ENCODE measurements at regions not wholly inside any gene's neighbourhood (a gene's known extent, or its start where the extent isn't known, plus 50 kb on each side); places are given as distances from the start of the nearest gene placed in this dataset.

DNA sequence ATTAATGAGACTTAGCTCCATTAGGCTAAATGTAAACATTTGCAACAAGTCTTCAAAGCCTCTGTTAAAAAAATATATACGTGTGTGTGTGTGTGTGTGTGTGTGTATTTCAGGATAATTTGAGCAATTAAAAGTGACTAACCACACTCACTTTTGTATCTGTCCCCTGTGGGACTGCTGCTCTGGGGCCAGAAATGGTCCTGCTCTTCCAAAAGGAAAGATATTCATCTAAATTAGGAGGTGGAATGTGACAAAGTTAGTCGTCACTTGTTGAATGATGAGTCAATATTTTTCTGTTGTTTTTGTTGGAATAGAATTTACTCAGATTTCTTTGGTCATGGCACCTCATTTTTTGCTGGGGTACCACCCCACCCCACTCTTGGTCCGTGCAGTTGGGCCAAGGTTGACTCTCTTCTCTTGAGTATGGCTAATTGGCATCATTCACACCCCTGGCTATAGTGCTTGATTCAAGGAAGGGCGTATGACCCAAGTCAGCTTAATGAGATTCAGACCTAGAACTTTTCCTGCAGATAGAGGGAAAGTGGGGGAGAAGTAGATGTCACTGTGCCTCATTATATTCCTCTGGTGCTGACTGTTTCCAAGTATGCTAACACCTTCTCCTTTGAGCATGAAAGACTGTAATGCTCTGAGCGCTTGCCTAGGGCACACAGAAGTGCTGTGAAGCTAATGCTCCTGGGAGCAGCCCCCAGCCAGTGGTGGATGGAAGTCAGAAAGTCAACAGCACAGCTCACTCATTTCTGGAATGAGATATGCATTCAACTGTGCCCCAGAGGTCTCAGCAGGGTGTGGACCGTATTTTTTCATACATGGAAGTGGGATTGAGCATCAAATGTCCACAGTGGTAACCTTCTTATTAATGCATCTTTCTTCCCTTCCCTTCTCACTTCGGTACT is 577.0 kb upstream of the TBX3 start:
- no peak overlapping the region for H3K4me3 ChIP-seq (replicated peaks in 1 of 2; ENCODE audit: low read depth in 2 of 2, low read length in 2 of 2)
- TF ChIP-seq, protein P1, sequence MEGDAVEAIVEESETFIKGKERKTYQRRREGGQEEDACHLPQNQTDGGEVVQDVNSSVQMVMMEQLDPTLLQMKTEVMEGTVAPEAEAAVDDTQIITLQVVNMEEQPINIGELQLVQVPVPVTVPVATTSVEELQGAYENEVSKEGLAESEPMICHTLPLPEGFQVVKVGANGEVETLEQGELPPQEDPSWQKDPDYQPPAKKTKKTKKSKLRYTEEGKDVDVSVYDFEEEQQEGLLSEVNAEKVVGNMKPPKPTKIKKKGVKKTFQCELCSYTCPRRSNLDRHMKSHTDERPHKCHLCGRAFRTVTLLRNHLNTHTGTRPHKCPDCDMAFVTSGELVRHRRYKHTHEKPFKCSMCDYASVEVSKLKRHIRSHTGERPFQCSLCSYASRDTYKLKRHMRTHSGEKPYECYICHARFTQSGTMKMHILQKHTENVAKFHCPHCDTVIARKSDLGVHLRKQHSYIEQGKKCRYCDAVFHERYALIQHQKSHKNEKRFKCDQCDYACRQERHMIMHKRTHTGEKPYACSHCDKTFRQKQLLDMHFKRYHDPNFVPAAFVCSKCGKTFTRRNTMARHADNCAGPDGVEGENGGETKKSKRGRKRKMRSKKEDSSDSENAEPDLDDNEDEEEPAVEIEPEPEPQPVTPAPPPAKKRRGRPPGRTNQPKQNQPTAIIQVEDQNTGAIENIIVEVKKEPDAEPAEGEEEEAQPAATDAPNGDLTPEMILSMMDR (IDR thresholded peaks at IDR 0.05; ENCODE audit: low read depth, low read length): no peak
- DNase-seq (ENCODE audit: low read depth in 2 of 2): no peak

DNA sequence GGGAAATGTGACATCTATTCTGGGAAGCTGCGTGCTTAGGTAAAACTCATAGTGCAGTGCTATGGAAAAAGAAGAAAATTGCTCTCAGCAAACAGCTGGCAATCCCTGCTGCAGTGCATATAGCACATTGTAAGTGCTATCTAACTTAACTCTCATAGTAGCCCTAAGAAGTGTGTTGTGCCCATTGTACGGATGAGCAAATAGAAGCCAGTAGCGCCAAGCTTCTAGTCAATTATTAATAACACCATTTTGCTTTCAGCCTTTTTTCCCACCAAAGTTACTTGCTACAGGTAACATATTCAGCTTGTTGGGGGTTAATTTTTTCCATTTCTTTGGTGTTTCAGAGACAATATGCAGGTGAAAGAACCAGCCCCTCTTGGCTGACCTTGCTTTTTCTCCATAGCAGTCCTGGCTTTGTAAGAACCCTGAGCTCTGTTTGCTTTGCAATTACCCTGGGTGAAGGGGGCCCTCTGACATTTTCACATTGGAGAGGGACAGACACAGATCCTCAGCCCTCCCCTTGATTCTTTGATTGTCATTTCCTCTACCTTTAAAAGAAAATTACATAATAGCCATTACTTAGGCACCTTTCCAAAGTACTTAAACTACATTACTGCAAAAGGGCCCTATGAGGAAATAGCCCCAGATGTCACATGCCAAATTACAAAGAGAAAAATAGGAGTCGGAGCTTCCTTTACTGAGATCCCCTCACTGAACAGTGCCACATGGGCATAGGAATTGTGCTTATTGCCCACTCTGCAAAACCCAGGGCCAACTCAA is 576.2 kb upstream of the TBX3 start:
- DNase-seq (ENCODE audit: low read depth in 2 of 2): no peak
- TF ChIP-seq, protein P1 (IDR thresholded peaks at IDR 0.05; ENCODE audit: low read depth, low read length): no peak

DNA sequence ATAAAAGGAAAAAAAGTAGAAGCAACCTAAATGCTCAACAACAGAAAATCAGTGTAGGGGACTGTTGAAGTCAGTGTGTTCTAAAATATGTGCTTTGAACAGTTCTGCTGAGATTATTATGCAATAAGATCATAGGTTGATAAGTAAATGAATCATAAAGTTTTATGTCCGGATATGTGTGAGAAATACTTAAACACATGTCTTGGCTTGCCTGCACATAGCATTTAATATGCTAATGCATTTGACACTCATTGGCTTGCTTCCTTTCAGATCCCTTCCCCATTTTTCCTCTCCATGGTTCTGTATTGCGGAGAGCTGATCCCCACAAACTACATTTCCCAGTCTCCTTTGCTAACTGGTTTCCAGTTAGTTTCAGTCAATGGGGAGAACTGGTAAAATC is 573.8 kb upstream of the TBX3 start:
- TF ChIP-seq, protein P1 (IDR thresholded peaks at IDR 0.05; ENCODE audit: low read depth, low read length): no peak
- H3K4me3 ChIP-seq (replicated peaks in 1 of 2; ENCODE audit: low read depth in 2 of 2, low read length in 2 of 2): no peak overlapping the region
- peak; percentile 24 to 55 for DNase-seq (ENCODE audit: low read depth in 2 of 2)

More for the DNA sequence above, 576.2 kb upstream of the TBX3 start:
- H3K4me3 ChIP-seq (replicated peaks in 1 of 2; ENCODE audit: low read depth in 2 of 2, low read length in 2 of 2): no peak overlapping the region

DNA sequence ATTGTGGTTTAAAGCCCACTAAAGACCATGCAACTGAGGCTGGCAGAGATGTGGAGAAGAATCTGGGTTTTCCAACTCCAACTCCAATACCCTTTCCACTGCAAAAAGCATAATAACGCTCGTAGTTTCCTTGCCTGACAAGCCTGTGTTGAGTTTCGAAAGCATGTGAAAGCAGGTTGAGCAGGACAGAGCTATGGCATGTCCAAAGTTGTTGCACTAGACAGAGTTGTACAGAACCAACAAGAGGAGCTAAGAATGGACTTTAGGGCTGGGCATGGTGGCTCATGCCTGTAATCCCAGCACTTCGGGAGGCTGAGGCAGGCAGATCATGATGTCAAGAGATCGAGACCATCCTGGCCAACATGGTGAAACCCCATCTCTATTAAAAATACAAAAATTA is 572.0 kb upstream of the TBX3 start:
- H3K4me3 ChIP-seq (replicated peaks in 1 of 2; ENCODE audit: low read depth in 2 of 2, low read length in 2 of 2): no peak overlapping the region
- TF ChIP-seq, protein P1 (IDR thresholded peaks at IDR 0.05; ENCODE audit: low read depth, low read length): no peak
- no peak for DNase-seq (ENCODE audit: low read depth in 2 of 2)

DNA sequence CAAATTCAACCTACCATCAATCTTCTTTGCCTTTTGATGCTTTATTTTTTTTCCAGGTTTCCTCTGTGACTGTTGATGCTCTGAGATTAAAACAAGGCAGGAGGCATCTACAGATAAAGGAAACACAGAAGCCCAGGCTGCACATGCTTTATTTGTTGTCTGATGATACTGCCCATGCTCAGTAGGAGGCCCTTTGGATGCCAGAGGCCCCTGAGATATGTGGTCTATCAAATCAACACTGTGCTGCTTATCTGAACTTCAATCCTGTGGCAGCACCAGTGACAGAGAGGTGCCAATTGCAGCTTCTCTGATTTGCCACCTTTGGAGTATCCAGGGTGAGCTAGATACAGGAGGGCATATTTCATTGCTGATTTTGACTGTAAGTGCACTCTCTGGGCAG is 571.3 kb upstream of the TBX3 start:
- H3K4me3 ChIP-seq (replicated peaks in 1 of 2; ENCODE audit: low read depth in 2 of 2, low read length in 2 of 2): no peak overlapping the region
- no peak for DNase-seq (ENCODE audit: low read depth in 2 of 2)
- TF ChIP-seq, protein P1 (IDR thresholded peaks at IDR 0.05; ENCODE audit: low read depth, low read length): no peak

DNA sequence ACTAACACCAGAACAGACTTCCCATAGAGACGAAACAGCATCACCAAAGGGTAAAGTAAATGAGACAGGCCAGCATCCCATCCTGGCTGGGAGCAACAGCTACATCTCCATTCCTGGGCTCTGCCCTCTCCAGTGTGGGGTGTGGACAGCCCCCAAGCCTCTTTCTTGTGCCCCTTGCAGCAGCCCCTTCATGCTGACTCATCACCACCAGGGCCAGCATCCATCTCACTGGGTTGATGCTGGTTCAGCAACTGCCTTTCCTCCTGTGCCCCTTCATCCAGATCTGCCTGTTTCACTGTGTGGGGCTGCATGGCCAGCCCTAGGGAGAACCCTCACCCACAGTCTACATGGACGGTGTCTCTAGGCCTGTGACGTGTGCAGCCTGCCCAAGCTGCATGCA is 569.1 kb upstream of the TBX3 start:
- TF ChIP-seq, protein P1 (IDR thresholded peaks at IDR 0.05; ENCODE audit: low read depth, low read length): no peak
- no peak for DNase-seq (ENCODE audit: low read depth in 2 of 2)
- H3K4me3 ChIP-seq (replicated peaks in 1 of 2; ENCODE audit: low read depth in 2 of 2, low read length in 2 of 2): no peak overlapping the region
